H1 (cell line): ENCODE measurements at regions not wholly inside any gene's neighbourhood (a gene's known extent, or its start where the extent isn't known, plus 50 kb on each side); places are given as distances from the start of the nearest gene placed in this dataset.

Experiments
- CHD2 ChIP-seq: IDR thresholded peaks from 2 replicates; pipeline ENCODE4 v1.6.1; 2012; ENCODE audit warnings: low read length, improper control_type of control experiment
- EZH2 ChIP-seq: fragments of 200-600 bp; sonication (generic); IDR thresholded peaks from 2 replicates; pipeline ENCODE4 v1.7.1; 2012; ENCODE audit warnings: low read depth, mild to moderate bottlenecking, moderate library complexity, low read length, inconsistent platforms; ENCODE audit not compliant: severe bottlenecking
- HDAC2 ChIP-seq, 2 experiments: fragments of 300-600 bp in 1 of 2; sonication (generic) in 1 of 2; IDR thresholded peaks; 2 replicates each; pipeline ENCODE4 v1.6.1; 2011 to 2012; ENCODE audit warnings: low read depth in 2 of 2, low read length in 2 of 2, mild to moderate bottlenecking in 2 of 2, moderate library complexity in 2 of 2, borderline replicate concordance in 1 of 2, inconsistent platforms in 1 of 2
- POLR2AphosphoS5 ChIP-seq: IDR thresholded peaks from 2 replicates; pipeline ENCODE4 v1.6.1; 2011; ENCODE audit warnings: low read depth, low read length
- RAD21 ChIP-seq, 2 experiments: IDR thresholded peaks in 1 of 2; conservative IDR thresholded peaks in 1 of 2; 2 replicates each; pipeline ENCODE4 v1.6.1; 2011; ENCODE audit warnings: low read depth in 2 of 2, low read length in 2 of 2, improper control_type of control experiment in 1 of 2, inconsistent platforms in 1 of 2, mild to moderate bottlenecking in 1 of 2, moderate library complexity in 1 of 2
- RFX5 ChIP-seq: IDR thresholded peaks from 2 replicates; pipeline ENCODE4 v1.6.1; 2011; ENCODE audit warnings: low read depth, low read length, improper control_type of control experiment, borderline replicate concordance
- SP1 ChIP-seq: IDR thresholded peaks from 2 replicates; pipeline ENCODE4 v1.6.1; 2011; ENCODE audit warnings: low read depth, low read length
- YY1 ChIP-seq: IDR thresholded peaks from 2 replicates; pipeline ENCODE4 v1.6.1; 2011; ENCODE audit warnings: low read depth, mild to moderate bottlenecking, low read length
- ZNF274 ChIP-seq: IDR thresholded peaks from 2 replicates; pipeline ENCODE4 v1.7.0; 2012; ENCODE audit warnings: low read length, borderline replicate concordance; ENCODE audit errors: extremely low read depth
- TF ChIP-seq, protein P1 (sequence below): IDR thresholded peaks from 2 replicates; pipeline ENCODE4 v1.6.1; 2012; ENCODE audit warnings: inconsistent platforms
- TF ChIP-seq, protein P2 (sequence below), 3 experiments: IDR thresholded peaks; 1 replicate in 2 of 3; 2 replicates in 1 of 3; pipeline versions ENCODE4 v1.5.1 to v1.6.1; 2011; ENCODE audit warnings: low read length in 3 of 3, mild to moderate bottlenecking in 3 of 3, inconsistent platforms in 2 of 3, low read depth in 1 of 3, moderate library complexity in 1 of 3; ENCODE audit not compliant: insufficient read depth in 1 of 3; ENCODE audit errors: control extremely low read depth in 1 of 3

DNA sequence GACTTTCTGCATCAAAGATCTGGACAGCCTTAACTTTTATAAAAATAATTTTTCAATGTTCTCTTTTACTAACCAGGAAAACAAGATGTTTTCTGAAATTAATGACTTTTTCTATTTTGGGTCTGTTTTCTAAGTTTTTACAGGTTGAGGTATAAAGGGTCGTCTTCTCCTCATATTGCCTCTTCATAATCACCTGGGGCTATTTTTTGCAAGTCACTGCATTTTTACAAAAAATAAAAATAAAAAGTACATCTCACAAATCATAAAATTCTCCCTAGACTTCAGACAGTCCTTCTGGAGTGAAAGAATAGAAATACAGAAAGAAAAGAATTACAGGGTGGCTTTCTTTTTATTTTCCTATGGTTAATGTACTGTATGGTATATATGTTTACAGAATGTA lies 168.5 kb downstream of the PALM2AKAP2 start:
- no peak for TF ChIP-seq EZH2
- TF ChIP-seq, protein P1, sequence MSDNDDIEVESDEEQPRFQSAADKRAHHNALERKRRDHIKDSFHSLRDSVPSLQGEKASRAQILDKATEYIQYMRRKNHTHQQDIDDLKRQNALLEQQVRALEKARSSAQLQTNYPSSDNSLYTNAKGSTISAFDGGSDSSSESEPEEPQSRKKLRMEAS: no peak
- no peak for TF ChIP-seq SP1
- no peak for TF ChIP-seq POLR2AphosphoS5
- TF ChIP-seq, protein P2, sequence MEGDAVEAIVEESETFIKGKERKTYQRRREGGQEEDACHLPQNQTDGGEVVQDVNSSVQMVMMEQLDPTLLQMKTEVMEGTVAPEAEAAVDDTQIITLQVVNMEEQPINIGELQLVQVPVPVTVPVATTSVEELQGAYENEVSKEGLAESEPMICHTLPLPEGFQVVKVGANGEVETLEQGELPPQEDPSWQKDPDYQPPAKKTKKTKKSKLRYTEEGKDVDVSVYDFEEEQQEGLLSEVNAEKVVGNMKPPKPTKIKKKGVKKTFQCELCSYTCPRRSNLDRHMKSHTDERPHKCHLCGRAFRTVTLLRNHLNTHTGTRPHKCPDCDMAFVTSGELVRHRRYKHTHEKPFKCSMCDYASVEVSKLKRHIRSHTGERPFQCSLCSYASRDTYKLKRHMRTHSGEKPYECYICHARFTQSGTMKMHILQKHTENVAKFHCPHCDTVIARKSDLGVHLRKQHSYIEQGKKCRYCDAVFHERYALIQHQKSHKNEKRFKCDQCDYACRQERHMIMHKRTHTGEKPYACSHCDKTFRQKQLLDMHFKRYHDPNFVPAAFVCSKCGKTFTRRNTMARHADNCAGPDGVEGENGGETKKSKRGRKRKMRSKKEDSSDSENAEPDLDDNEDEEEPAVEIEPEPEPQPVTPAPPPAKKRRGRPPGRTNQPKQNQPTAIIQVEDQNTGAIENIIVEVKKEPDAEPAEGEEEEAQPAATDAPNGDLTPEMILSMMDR (IDR thresholded peaks at IDR 0.05; ENCODE audit: control extremely low read depth in 1 of 3, insufficient read depth in 1 of 3, low read depth in 1 of 3, low read length in 3 of 3): no peak
- TF ChIP-seq ZNF274: no peak
- TF ChIP-seq RAD21 (IDR thresholded peaks at IDR 0.05 in 1 of 2, conservative IDR thresholded peaks at IDR 0.05 in 1 of 2; ENCODE audit: low read depth in 2 of 2, low read length in 2 of 2): no peak
- TF ChIP-seq YY1: no peak
- TF ChIP-seq HDAC2 (IDR thresholded peaks at IDR 0.05; ENCODE audit: borderline replicate concordance in 1 of 2, low read depth in 2 of 2, low read length in 2 of 2): no peak
- TF ChIP-seq RFX5: no peak
- no peak for TF ChIP-seq CHD2
